HG03196 (cell line): ENCODE measurements at regions not wholly inside any gene's neighbourhood (a gene's known extent, or its start where the extent isn't known, plus 50 kb on each side); places are given as distances from the start of the nearest gene placed in this dataset.
"Not testable (repeated sequence)": the region's sequence is repeated elsewhere in the genome, so short reads cannot be mapped to it uniquely, and the experiment has no call there.

Experiments
- ATAC-seq: cut with Tn5 transposase; IDR thresholded peaks from one replicate; pipeline ENCODE4 v1.9.1; 2021; ENCODE audit not compliant: unreplicated experiment

GRCh38 chr2:16415861-16416260 lies 249.8 kb downstream of the CYRIA start:
- ATAC-seq: not testable (repeated sequence)

- ATAC-seq: no peak
These were observed 251.7 kb downstream of the CYRIA start for GRCh38 chr2:16413947-16414346.

- no peak for ATAC-seq
These were observed 252.3 kb downstream of the CYRIA start for GRCh38 chr2:16413285-16413684.

GRCh38 chr2:16412321-16413030 lies 253.2 kb downstream of the CYRIA start:
- ATAC-seq: no peak

- ATAC-seq: no peak
These were observed 253.8 kb downstream of the CYRIA start for GRCh38 chr2:16411788-16412187.

- no peak for ATAC-seq
These were observed 255.8 kb downstream of the CYRIA start for GRCh38 chr2:16409849-16410248.

- ATAC-seq: no peak
These were observed 256.6 kb downstream of the CYRIA start for GRCh38 chr2:16409006-16409390.

- ATAC-seq: no peak
These were observed 257.2 kb downstream of the CYRIA start for GRCh38 chr2:16408331-16409005.

- ATAC-seq: no peak
These were observed 258.3 kb downstream of the CYRIA start for GRCh38 chr2:16407358-16407757.

- no peak for ATAC-seq
These were observed 258.9 kb downstream of the CYRIA start for GRCh38 chr2:16406496-16407289.

GRCh38 chr2:16405551-16405950 lies 260.1 kb downstream of the CYRIA start:
- no peak for ATAC-seq

GRCh38 chr2:16404551-16405300 lies 260.9 kb downstream of the CYRIA start:
- ATAC-seq: no peak

GRCh38 chr2:16404146-16404545 lies 261.5 kb downstream of the CYRIA start:
- no peak for ATAC-seq

- no peak for ATAC-seq
These were observed 262.7 kb downstream of the CYRIA start for GRCh38 chr2:16402891-16403290.

GRCh38 chr2:16401761-16402300 lies 263.8 kb downstream of the CYRIA start:
- ATAC-seq: no peak

- ATAC-seq: no peak
These were observed 265.5 kb downstream of the CYRIA start for GRCh38 chr2:16400127-16400623.

GRCh38 chr2:16398486-16399043 lies 267.1 kb downstream of the CYRIA start:
- ATAC-seq: no peak

GRCh38 chr2:16397681-16398475 lies 267.8 kb downstream of the CYRIA start:
- no peak for ATAC-seq

GRCh38 chr2:16396986-16397385 lies 268.6 kb downstream of the CYRIA start:
- no peak for ATAC-seq

- ATAC-seq: no peak
These were observed 269.5 kb downstream of the CYRIA start for GRCh38 chr2:16396171-16396570.
